H1 (cell line): ENCODE measurements at regions not wholly inside any gene's neighbourhood (a gene's known extent, or its start where the extent isn't known, plus 50 kb on each side); places are given as distances from the start of the nearest gene placed in this dataset.

Experiments used
- ATF2 ChIP-seq: IDR thresholded peaks from 2 replicates; pipeline ENCODE4 v1.6.1; 2012; ENCODE audit warnings: low read length, inconsistent platforms
- CHD1 ChIP-seq: IDR thresholded peaks from 2 replicates; pipeline ENCODE4 v1.6.1; 2012; ENCODE audit warnings: low read depth, low read length, improper control_type of control experiment

DNA sequence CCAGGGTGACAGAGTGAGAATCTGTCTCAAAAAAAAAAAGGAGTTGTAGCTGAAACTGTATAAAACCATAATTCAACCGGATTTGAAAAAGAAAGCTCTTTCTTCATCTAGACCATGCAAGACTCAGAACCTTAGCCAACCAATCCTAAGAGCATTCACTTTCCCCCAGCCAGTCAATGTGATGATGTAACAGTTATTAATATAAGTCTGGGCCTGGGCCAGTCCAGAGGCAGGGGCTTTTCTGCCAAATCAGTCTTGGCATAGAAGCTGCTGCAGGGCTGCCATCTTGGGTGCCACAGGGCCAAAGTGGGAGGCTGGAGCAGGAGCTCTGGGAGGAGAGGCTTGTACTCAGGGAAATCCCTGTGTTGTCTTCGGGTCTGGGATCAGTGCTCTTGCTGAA lies 288.4 kb downstream of the CLIC5 start (continued):
- TF ChIP-seq ATF2 (no peak), CHD1 (no peak)
